ENCODE measurements at regions not wholly inside any gene's neighbourhood (a gene's known extent, or its start where the extent isn't known, plus 50 kb on each side); places are given as distances from the start of the nearest gene placed in this dataset.

GRCh38 chr6:88499436-88499835 lies 333.3 kb upstream of the CNR1 start:
- TF ChIP-seq CTCF (IDR thresholded peaks at IDR 0.05; ENCODE audit: borderline replicate concordance, extremely low read depth, low read length, poor library complexity, severe bottlenecking), result no peak
- no peak for TF ChIP-seq EZH2 (IDR thresholded peaks at IDR 0.05; ENCODE audit: borderline replicate concordance, low read depth, low read length, severe bottlenecking)

Data from DND-41 (cell line).